HL-60 (cell line): ENCODE measurements at regions not wholly inside any gene's neighbourhood (a gene's known extent, or its start where the extent isn't known, plus 50 kb on each side); places are given as distances from the start of the nearest gene placed in this dataset.

ENCODE experiments used
- GABPA ChIP-seq: IDR thresholded peaks from 2 replicates; pipeline ENCODE4 v1.6.1; 2012; ENCODE audit warnings: low read depth
- POLR2AphosphoS5 ChIP-seq: IDR thresholded peaks from 2 replicates; pipeline ENCODE4 v1.6.1; 2012; ENCODE audit warnings: low read depth
- SPI1 ChIP-seq: IDR thresholded peaks from 2 replicates; pipeline ENCODE4 v1.6.1; 2012; ENCODE audit warnings: low read depth, mild to moderate bottlenecking, borderline replicate concordance
- TF ChIP-seq, protein P1 (sequence below): IDR thresholded peaks from one replicate; pipeline ENCODE4 v1.5.1; 2011; ENCODE audit warnings: low read length, control low read depth, inconsistent platforms; ENCODE audit not compliant: insufficient read depth
- TF ChIP-seq, protein P2 (sequence below): IDR thresholded peaks from 2 replicates; pipeline ENCODE4 v1.6.1; 2012; ENCODE audit warnings: low read depth; ENCODE audit not compliant: insufficient replicate concordance

DNA sequence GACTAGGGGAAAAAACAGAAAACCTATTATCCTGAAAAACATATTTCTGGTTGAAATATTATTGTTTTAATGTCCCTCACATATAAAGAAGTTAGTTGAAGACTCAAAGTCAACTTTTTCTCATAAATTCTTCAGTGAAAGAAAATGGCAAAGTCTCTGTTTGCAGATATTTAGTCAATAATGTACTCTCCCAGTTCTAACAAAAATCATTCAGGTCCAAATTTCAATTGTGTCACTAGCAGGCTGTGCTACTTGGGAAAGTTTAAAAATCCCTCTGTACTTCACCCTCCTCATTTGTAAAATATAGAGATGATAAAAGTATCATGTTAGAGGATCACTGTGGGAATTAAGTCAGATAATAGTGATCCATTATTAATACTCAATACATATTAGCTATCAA, 496.5 kb downstream of the FSCB start:
- TF ChIP-seq, protein P1, sequence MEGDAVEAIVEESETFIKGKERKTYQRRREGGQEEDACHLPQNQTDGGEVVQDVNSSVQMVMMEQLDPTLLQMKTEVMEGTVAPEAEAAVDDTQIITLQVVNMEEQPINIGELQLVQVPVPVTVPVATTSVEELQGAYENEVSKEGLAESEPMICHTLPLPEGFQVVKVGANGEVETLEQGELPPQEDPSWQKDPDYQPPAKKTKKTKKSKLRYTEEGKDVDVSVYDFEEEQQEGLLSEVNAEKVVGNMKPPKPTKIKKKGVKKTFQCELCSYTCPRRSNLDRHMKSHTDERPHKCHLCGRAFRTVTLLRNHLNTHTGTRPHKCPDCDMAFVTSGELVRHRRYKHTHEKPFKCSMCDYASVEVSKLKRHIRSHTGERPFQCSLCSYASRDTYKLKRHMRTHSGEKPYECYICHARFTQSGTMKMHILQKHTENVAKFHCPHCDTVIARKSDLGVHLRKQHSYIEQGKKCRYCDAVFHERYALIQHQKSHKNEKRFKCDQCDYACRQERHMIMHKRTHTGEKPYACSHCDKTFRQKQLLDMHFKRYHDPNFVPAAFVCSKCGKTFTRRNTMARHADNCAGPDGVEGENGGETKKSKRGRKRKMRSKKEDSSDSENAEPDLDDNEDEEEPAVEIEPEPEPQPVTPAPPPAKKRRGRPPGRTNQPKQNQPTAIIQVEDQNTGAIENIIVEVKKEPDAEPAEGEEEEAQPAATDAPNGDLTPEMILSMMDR = no peak
- TF ChIP-seq SPI1 = no peak
- TF ChIP-seq, protein P2, sequence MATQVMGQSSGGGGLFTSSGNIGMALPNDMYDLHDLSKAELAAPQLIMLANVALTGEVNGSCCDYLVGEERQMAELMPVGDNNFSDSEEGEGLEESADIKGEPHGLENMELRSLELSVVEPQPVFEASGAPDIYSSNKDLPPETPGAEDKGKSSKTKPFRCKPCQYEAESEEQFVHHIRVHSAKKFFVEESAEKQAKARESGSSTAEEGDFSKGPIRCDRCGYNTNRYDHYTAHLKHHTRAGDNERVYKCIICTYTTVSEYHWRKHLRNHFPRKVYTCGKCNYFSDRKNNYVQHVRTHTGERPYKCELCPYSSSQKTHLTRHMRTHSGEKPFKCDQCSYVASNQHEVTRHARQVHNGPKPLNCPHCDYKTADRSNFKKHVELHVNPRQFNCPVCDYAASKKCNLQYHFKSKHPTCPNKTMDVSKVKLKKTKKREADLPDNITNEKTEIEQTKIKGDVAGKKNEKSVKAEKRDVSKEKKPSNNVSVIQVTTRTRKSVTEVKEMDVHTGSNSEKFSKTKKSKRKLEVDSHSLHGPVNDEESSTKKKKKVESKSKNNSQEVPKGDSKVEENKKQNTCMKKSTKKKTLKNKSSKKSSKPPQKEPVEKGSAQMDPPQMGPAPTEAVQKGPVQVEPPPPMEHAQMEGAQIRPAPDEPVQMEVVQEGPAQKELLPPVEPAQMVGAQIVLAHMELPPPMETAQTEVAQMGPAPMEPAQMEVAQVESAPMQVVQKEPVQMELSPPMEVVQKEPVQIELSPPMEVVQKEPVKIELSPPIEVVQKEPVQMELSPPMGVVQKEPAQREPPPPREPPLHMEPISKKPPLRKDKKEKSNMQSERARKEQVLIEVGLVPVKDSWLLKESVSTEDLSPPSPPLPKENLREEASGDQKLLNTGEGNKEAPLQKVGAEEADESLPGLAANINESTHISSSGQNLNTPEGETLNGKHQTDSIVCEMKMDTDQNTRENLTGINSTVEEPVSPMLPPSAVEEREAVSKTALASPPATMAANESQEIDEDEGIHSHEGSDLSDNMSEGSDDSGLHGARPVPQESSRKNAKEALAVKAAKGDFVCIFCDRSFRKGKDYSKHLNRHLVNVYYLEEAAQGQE = no peak
- TF ChIP-seq POLR2AphosphoS5 = no peak
- TF ChIP-seq GABPA = no peak
